IMR-90 (cell line): ENCODE measurements at regions not wholly inside any gene's neighbourhood (a gene's known extent, or its start where the extent isn't known, plus 50 kb on each side); places are given as distances from the start of the nearest gene placed in this dataset.

Experiments
- BHLHE40 ChIP-seq: fragments of 150-350 bp; IDR thresholded peaks from 2 replicates; pipeline ENCODE4 v1.6.1; 2016; ENCODE audit warnings: mild to moderate bottlenecking, low read depth, low read length
- CTCF ChIP-seq: conservative IDR thresholded peaks from 2 replicates; pipeline ENCODE4 v1.5.1; 2012; ENCODE audit warnings: mild to moderate bottlenecking, low read depth, low read length, improper control_type of control experiment
- ELK1 ChIP-seq: fragments of 150-350 bp; IDR thresholded peaks from 2 replicates; pipeline ENCODE4 v1.6.1; 2016; ENCODE audit warnings: low read depth, mild to moderate bottlenecking, low read length, moderate library complexity, borderline replicate concordance
- MAFK ChIP-seq: IDR thresholded peaks from 2 replicates; pipeline ENCODE4 v1.6.1; 2012; ENCODE audit warnings: low read depth, low read length, improper control_type of control experiment
- MXI1 ChIP-seq: IDR thresholded peaks from 2 replicates; pipeline ENCODE4 v1.6.1; 2012; ENCODE audit warnings: low read depth, mild to moderate bottlenecking, low read length, moderate library complexity, borderline replicate concordance
- POLR2A ChIP-seq: IDR thresholded peaks from 2 replicates; pipeline ENCODE4 v1.6.1; 2012; ENCODE audit warnings: mild to moderate bottlenecking, low read depth, low read length
- RFX5 ChIP-seq: IDR thresholded peaks from 2 replicates; pipeline ENCODE4 v1.8.0; 2012; ENCODE audit warnings: low read depth, mild to moderate bottlenecking, low read length, moderate library complexity
- SMC3 ChIP-seq: fragments of 150-350 bp; IDR thresholded peaks from 2 replicates; pipeline ENCODE4 v1.6.1; 2016; ENCODE audit warnings: low read depth, mild to moderate bottlenecking, antibody characterized with exemption, low read length, moderate library complexity
- USF2 ChIP-seq: fragments of 150-350 bp; IDR thresholded peaks from 2 replicates; pipeline ENCODE4 v1.6.1; 2017; ENCODE audit warnings: mild to moderate bottlenecking, antibody characterized with exemption, low read length, low read depth

GRCh38 chr15:62567501-62567900, 402.4 kb upstream of the C2CD4B start:
- TF ChIP-seq CTCF (no peak), MXI1 (no peak), POLR2A (no peak), BHLHE40 (no peak), ELK1 (no peak), SMC3 (no peak), MAFK (no peak), RFX5 (no peak), USF2 (no peak)
